ENCODE measurements at regions not wholly inside any gene's neighbourhood (a gene's known extent, or its start where the extent isn't known, plus 50 kb on each side); places are given as distances from the start of the nearest gene placed in this dataset.
A peak's percentile ranks its signal among the peaks of the same experiment; 100 is the strongest.

GRCh38 chr9:28064241-28064815 is 491.0 kb upstream of the C9orf72 start:
- Histone ChIP-seq H3K4me3 (no peak overlapping the region), H3K9me3 (no peaks in the 10 kb centered on the region), H3K36me3 (no peaks in the 10 kb centered on the region), H3K27me3 (no peaks in the 10 kb centered on the region), H3K27ac (no peak overlapping the region), H3K4me1 (no peaks in the 10 kb centered on the region)
- intact Hi-C loops (cut with DNase I), result no loop called here
- no peak for TF ChIP-seq CTCF (IDR thresholded peaks at IDR 0.05)
- no peak for DNase-seq (ENCODE audit: low spot score in 2 of 2)

GRCh38 chr9:28073270-28073669 is 500.0 kb upstream of the C9orf72 start:
- intact Hi-C loops (cut with DNase I), result no loop called here
- no peak overlapping the region for H3K27ac ChIP-seq
- no peak for DNase-seq (ENCODE audit: low spot score in 2 of 2)

GRCh38 chr9:28079677-28080076 is 506.4 kb upstream of the C9orf72 start:
- intact Hi-C loops (cut with DNase I), result no loop called here
- no peak for DNase-seq (ENCODE audit: low spot score in 2 of 2)
- H3K4me3 ChIP-seq, result no peak overlapping the region
- TF ChIP-seq CTCF (IDR thresholded peaks at IDR 0.05), result no peak
- no peak overlapping the region for H3K27ac ChIP-seq
- H3K36me3 ChIP-seq, result no peaks in the 10 kb centered on the region
- H3K4me1 ChIP-seq, result no peaks in the 10 kb centered on the region
- H3K27me3 ChIP-seq, result no peaks in the 10 kb centered on the region
- H3K9me3 ChIP-seq, result no peaks in the 10 kb centered on the region

More at GRCh38 chr9:28073270-28073669, 500.0 kb upstream of the C9orf72 start:
- TF ChIP-seq CTCF (IDR thresholded peaks at IDR 0.05), result peak in 1 of 3 experiments; percentile 7
- no peak overlapping the region for H3K4me3 ChIP-seq
- no peaks in the 10 kb centered on the region for H3K36me3 ChIP-seq
- H3K27me3 ChIP-seq, result no peaks in the 10 kb centered on the region
- H3K4me1 ChIP-seq, result no peaks in the 10 kb centered on the region
- no peaks in the 10 kb centered on the region for H3K9me3 ChIP-seq

- intact Hi-C loops (cut with DNase I), result no loop called here
- no peaks in the 10 kb centered on the region for H3K4me1 ChIP-seq
- DNase-seq (ENCODE audit: low spot score in 2 of 2), result no peak
- H3K27me3 ChIP-seq, result no peaks in the 10 kb centered on the region
- no peaks in the 10 kb centered on the region for H3K36me3 ChIP-seq
- H3K27ac ChIP-seq, result no peak overlapping the region
- H3K4me3 ChIP-seq, result no peak overlapping the region
- no peak for TF ChIP-seq CTCF (IDR thresholded peaks at IDR 0.05)
- H3K9me3 ChIP-seq, result no peaks in the 10 kb centered on the region
Measured at GRCh38 chr9:28082671-28083070, 509.4 kb upstream of the C9orf72 start.

- Histone ChIP-seq H3K27ac (no peak overlapping the region), H3K36me3 (no peaks in the 10 kb centered on the region), H3K4me3 (no peak overlapping the region), H3K4me1 (no peaks in the 10 kb centered on the region), H3K9me3 (no peaks in the 10 kb centered on the region), H3K27me3 (no peaks in the 10 kb centered on the region)
- no peak for DNase-seq (ENCODE audit: low spot score in 2 of 2)
- TF ChIP-seq CTCF (IDR thresholded peaks at IDR 0.05), result no peak
- intact Hi-C loops (cut with DNase I), result no loop called here
Measured at GRCh38 chr9:28086881-28087280, 513.6 kb upstream of the C9orf72 start.

All from ascending aorta (tissue), 2 donors.